HG03575 (cell line): ENCODE measurements at regions not wholly inside any gene's neighbourhood (a gene's known extent, or its start where the extent isn't known, plus 50 kb on each side); places are given as distances from the start of the nearest gene placed in this dataset.

Experiments
- ATAC-seq: cut with Tn5 transposase; IDR thresholded peaks from one replicate; pipeline ENCODE4 v1.9.1; 2021; ENCODE audit not compliant: unreplicated experiment, insufficient number of reproducible peaks, low FRiP score; ENCODE audit errors: extremely low read depth

DNA sequence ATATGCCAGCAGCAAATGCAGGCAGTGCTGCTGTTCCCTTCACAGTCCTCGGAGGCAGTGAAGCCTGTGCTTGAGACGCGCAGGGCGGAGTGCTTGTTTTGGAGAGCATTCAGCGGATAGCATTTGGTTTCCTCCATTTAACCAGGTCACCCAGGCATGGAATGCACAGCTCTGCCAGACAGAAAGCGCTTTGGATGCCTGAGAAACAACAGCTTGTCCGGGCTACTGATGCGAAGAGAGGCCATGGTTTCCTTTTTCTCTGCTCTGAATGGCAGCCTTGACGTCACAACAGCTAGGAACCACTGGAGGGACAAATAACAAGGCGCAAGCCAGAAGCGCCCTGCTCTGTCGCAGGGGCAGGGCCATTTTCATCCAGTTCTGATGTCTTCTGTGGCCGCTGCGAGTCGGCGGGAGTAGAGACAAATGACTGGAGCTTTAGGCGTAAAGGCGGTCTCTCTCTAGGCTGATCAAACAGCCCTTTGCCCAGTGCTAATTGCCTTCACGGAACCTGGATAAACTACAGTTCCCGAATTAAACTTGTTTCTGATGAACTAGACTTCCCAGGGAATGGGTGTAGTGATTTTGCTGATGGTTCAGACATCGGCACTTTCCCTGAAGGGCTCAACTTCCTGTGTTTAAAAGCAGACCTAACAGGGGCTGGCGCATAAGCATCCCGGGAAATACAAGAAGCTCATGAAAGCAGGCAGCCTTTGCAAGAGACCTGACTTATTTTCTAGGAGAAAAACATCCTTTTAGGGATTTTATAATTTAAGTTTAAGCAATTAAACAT, 187.6 kb upstream of the KLF14 start:
- ATAC-seq: no peak

DNA sequence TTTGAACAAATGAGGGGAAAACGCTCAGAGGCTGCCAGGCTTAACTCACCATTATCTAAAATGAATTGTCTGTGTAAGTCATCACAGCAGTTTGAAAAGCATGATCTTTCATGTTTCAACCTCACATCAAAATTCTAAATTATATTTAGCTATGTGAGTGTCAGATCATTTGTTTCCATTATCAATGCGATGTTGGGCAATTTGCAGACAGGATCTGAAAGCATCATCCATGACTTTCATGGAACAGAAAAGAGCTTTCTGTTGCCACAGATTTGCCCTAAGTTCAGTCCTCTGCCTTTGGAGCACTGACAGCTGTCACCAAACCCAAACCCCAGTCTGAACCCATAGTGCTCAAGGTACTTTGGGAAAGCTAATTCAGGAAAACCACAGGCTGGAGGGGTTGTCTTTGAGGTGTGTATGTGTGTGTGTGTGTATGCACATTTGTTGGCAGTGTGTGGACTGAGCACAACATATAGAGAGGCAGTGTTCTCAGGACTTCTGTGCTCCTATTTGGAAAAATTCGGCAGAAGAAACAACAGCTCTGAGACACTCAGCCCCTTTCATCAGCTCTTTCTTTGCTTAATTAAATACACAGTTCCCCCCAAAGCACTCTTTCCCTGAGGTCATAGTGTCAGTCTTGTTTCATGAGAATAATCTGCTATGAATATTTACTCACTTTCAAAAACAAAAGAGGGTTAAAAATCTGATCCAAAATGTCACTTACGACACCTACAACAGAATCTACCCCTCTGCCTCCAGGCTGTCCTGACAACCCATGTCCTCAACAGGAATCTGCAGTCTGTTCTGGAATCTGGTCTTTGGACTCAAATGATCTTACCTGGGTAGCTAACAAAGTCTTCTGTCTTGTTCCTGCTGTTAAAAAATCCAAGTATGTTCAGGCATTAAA, 188.5 kb upstream of the KLF14 start:
- no peak for ATAC-seq

DNA sequence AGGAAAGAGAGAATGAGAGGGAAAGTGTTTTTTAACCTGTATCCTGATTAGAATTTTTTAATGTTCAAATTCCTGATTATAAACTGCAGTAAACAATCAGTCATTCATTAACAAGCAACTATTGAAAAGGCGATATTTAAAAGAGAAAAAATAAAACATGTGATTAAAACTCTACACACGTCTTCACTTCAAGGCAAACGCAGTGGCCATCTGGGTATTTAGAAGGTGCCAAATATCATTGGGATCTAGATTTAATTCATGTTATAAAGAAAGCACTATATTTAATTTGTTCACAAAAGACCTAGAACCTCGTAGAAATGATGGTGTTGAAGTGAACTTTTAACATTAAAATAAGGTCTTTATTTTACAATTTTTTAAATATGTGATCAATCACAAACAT, 189.4 kb upstream of the KLF14 start:
- no peak for ATAC-seq

DNA sequence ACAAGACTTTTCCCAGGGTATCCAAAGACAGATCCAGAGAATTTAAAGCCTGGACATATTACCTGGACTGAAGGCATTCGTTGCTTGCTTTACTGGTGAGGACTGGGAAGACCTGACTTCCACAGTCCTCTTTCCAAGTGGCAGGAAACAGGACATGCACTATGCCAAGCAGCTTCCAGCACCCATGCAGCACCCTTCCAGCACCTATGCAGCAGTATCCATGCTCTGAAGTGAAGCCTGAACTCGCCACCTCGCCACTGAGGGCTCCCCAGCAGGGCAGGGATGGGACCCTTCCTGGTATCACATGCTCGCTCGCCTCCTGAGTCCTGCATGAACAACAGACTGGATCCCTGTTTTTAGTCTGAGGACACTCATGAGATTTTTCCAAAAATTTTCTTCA, 189.9 kb upstream of the KLF14 start:
- ATAC-seq: no peak

DNA sequence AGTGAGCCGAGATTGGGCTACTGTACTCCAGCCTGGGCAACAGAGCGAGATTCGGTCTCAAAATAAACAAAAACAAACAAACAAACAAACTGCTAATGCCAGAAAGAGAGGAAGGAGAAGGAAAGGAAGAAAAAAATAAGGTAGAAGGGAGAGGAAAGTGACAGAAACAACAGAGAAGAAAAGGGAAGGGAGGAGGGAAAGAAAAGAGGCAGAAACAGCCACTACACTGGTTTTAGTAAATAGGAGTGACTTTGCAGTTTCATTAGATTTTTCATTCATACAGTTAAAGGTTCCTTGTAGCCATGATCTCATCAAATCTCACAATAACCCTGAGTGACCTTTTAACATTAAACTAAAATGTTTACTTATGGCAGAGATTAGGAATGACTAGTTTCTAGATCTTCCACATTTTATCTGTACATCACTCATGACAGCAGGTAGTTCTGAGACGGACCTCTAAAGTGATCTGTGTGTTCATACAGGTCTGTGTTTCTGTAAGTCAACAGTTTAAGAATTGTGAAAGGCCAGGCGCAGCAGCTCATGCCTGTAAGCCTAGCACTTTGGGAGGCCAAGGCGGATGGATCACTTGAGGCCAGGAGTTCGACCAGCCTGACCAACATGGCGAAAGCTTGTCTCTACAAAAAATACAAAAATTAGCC, 191.3 kb upstream of the KLF14 start:
- ATAC-seq: no peak

DNA sequence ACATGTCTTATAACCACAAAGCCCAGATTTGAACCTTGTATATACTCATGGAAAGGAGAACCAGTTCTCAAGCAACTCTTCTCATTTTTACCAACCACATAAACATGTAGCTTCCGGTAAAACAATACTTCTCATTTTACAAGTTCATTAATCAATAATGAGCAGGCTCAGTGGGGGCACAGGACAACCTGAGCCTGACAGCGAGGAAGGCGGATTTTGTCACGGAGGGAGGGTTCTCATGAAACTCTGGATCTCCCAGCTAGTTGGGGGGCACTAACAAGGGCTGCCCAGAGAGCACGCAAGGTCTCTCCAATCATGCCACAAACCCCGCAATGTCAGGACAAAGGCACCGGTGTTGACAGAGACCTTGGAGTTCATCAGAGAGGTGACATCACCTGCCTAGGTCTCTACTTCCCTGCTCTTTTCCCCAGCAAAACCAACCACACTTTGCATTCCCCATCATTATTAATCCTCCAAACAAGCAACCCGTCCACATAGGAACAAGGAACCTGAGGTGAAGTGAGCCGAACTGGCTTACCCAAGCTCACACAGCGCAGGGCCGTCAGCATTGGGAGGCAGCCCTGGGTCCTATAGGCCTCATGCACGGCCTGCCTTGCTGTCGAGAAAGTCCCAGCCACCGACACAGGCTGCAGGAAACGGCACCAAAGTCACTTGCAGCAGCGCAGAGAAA, 192.1 kb upstream of the KLF14 start:
- no peak for ATAC-seq

DNA sequence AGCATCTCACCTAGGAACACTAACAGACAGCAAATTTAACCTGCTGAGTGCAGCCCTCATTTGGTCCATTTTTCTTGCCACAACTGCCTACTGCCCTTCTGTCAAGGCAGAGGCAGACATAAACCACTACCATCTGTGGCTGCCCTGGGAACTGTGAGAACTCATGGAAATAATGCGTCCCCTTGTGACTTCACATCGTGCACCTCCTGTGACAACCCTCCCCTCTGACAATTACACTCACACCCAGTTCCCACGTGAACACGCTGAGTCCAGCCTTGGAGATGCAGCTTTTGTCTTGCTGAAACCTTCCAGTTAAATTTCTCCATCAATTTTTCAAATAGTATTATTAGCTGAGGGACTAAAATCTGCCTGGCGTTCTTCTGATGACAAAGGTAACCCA, 193.1 kb upstream of the KLF14 start:
- ATAC-seq: no peak

DNA sequence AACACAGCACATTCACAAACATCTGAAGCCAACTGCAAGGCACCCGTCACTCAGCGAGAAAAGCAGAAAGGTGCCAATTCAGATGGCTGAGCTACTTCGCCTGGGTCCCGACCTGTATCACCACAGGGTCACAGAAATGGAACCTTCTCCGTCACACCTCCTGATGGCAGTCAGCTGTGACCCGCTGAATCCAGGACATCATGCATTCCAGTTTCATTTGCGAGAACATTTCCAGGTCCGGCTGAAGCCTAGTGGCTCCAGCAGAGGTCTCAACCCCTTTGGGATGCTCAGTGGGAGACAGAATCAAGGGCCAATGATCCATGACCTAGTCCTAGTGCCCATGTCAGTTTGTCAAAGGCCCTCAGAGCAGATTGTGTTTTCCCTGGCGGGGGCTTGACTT, 193.6 kb upstream of the KLF14 start:
- no peak for ATAC-seq

DNA sequence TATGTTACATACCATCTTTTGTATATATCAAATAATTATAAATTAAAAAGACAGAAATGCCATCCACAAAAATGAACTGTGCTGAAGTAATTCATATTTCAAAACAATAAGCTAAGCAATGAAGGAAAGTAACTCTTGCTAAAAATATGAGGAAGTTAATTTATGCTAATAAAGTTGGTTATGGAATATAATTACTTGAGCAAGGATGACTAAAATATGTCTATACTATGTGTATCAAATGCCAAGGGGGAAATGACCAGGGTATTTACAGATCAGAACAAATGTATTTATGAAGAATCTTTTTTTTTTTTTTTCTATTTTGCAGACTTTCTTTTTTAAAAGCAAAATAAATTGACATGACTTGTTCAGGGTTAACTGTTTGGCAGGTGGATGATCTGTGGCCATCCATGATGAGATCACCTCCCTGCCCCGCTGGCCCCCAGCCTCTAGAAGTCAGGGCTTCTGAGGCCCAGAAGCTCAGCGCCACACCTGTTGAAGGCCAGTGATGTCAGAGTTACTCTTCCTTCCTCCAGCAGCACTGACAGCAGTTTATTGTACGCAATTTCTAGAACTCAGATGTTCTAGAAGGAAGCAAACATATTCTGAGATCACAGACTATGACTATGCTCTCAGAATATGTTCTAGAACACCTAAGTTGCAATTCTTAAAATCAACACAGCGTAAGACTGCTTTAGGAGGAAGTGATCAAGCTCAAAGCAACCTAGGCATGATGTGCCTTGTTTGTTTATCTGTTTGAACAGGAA, 196.1 kb upstream of the KLF14 start:
- ATAC-seq: no peak

DNA sequence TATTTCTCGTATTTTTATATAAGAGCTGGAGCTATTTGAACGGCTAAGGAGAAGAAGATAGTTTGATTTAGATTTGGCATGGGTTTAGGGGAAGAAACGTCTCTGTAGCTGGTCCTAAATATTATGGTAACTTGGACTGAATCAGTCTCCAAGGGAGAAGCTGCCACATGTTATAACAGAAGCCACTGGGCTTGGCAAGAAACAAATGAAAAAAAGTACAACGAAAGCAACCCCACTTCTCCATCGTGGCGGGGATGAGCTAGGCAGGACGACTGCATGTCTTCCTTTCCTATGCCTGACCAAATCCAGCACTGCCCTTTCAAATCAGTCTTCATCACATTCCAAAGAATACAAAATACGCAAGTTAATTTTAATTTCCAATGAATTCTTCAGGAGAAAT, 196.7 kb upstream of the KLF14 start:
- no peak for ATAC-seq

DNA sequence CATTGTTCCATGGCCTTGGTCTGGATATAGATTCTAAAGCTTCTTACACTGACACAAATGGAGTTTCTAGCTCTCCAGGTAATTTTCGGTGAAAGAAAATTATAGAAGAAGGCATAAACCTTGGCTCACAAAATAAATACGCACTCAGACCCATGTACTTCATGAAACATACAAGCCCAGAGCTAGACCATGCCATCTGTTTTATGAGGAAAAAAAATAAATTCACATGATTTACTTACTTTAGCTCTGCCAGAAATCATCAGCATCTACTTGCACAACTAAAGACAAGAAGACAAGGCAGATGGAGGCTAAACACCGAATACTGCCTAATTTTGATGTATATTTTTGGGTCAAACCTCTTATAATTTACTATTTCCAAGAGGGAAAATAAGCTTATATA, 197.4 kb upstream of the KLF14 start:
- ATAC-seq: no peak

DNA sequence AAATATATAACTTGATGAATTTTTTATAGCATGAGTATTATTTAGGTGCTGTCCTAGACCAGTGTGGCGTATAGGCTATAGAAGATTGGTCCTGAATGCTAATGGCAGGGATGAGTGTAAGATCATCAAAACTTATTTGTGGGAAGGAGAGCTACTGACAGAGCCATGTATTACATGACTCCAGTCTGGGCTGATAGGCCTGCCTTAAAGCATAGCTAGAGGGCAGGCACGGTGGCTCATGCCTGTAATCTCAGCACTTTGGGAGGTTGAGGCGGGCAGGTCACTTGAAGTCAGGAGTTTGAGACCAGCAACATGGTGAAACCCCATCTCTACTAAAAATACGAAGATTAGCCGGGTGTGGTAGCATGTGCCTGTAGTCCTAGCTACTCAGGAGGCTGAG, 198.1 kb upstream of the KLF14 start:
- ATAC-seq: no peak

DNA sequence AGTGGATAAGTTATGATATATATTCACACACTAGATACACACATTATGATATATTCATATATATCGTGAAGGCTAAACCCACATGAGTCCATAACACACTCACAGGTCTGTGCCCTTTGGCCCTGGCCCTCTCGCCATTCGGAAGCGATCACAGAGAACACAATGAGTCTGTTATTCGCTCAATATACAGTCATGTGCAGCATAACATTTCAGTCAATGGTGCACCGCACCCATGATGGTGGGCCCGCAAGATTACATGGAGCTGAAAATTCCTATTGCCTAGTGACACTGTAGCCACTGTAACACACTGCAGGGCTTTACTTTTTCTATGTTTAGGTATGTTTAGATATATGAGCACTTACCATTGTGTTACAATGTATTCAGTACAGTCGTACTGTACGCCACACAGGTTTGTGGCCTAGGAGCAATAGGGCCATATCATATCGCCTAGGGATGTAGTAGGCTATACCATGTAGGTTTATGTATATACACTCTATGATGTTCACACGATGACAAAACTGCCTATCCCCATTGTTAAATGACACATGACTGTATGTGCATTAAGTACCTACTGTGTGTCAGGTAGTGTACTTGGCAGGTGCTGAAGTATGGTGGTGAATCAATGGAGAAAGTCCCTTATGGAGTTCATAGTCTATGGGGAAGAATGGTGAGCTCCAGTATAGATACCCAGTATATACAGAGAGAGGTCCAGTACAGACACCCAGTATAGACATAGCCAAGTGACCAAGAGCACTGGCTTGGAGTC, 198.8 kb upstream of the KLF14 start:
- ATAC-seq: no peak

DNA sequence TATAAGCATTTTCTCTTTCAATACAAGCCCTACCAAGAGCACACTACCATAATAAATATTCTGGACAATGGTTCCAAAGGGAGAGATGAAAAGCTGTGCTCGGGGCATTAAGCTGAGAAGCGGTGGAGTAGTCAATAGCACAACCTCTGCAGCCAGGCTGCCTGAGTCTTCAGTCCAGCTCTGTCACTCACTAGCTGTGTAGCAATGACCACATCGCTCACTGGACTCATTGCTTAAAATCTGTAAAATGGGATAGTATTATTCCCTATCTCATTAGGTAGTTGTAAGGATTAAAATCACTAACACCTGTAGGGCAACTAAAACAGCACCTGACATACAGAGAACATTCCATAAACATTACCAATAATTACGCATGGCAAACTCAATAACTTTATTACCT, 199.9 kb upstream of the KLF14 start:
- no peak for ATAC-seq

DNA sequence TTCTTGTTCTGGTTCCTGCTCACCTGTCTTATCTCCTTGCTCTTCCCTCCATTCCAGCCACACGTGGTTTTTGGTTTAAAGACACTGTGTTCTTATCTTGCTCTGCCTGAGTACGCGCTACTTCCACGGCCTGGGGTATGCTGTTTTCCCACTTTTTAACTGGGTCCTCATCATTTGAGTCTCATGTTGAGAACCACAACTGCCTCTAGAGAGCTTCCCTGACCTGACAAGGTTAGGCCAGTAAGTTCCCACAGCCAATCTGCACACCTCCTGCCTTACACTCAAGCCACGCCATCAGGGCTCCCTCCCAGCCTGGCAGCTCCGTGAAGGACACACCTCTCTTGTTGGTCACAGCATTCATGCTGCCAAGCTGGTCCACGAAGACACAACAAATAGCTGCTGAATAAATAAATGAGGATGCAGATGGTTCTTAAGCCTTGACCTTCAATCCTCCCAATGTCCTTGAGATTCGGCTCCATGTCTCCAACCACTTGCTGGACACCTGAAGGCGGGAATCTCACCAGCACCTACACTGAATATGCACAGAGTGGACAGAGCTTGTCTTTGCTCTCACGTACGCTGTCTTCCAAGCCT, 201.7 kb upstream of the KLF14 start:
- ATAC-seq: no peak

DNA sequence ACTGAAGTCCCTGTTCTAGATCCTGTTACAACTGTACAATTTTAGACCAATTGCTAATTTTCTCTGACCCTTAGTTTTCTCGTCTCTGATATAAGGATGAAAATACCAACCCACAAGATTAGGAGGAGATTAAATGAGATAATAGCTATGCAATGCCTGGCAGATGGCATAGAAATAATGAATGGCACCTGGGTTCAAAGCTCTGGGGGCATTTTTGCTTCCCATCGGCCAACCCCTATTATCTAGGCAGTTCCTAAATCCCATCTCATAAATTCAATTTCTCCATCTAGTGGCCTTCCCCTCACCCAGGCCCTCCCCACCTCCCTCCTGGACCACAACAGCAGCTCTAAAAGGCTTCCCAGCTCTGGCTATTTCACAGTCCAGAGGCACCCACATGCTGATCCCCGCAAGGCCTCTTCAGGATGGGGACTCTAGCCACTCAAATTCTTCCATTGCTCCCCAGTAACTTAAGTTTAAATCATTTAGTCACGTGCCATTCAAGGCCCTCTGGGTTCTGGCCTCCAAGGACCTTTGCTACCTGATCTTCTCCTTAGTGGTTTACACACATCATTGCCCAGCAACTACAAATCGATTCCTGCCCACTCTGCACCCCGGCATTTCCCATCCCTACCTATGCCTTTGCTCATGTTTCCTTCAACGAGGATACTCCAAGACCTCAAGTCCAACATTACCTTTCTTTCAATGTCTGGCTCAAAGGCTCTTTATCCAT, 202.4 kb upstream of the KLF14 start:
- ATAC-seq: no peak

DNA sequence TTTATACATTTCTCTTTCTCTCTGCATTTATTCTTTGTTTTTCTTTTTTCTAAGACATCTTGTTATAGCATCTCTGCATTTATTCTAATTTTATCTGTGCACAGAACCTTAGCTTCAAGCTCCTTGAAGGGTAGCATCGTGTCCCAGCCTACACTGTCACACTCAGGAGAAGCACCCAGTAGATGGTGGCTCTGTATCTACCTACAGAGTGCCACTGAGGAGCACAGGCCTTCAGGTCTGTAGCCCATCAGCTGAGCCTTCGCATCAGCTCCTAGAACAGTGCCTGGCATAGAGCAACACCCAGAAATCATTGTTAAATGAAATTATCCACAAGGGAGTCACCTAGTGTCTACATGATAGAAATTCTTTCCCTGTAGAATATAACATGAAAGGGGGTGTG, 203.0 kb upstream of the KLF14 start:
- ATAC-seq: no peak
